ENCODE measurements at regions not wholly inside any gene's neighbourhood (a gene's known extent, or its start where the extent isn't known, plus 50 kb on each side); places are given as distances from the start of the nearest gene placed in this dataset.
"Not testable (repeated sequence)": the region's sequence is repeated elsewhere in the genome, so short reads cannot be mapped to it uniquely, and the experiment has no call there.

DNA sequence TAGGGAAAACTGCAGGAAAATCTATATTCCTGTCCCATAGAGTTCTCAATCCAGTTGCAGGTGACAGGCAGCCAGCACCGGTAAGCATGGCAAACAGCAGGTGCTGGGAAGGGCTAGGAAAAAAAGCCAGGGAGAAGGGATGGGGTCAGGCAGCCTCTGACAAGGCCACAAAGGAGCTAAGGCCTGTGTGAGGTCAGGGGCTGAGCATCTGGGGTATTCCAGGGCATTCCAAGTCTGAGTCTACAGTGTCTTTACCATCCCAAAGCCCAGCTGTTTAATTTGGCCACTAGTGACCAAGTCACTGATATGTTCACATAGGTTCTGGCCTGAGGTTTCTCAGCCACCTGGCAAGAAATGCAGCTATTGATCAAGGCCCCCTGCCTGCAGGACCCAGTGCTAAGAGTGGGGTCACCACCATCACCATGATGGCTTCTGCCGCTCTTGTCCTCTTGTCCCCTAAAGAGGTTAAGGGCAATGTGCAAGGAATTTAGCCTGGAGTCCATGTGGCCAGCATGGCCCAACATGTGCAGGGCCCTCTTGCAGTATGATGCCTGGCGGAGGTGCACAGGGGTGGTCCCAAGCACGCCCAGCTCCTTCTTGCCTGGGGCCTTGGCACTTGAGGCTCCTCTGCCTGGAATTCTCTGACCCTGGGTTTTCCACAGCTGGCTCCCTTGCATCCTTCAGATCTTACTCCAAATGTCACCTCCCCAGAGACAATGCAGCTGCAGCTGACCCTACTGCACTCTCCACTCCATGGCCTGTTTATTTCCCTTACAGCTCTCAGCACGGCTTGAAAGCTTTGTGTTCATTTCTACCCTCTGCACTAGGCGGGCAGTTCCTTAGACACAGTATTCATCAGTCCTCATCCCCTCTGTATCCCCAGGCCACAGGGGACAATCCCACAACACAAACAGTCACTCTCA lies 213.1 kb downstream of the MSX2 start:
- DNase-seq: no peak
- WGBS, 5 donors: 71 to 78% (median 73%) methylated on average over 5 to 6 of the region's 6 CpGs

DNA sequence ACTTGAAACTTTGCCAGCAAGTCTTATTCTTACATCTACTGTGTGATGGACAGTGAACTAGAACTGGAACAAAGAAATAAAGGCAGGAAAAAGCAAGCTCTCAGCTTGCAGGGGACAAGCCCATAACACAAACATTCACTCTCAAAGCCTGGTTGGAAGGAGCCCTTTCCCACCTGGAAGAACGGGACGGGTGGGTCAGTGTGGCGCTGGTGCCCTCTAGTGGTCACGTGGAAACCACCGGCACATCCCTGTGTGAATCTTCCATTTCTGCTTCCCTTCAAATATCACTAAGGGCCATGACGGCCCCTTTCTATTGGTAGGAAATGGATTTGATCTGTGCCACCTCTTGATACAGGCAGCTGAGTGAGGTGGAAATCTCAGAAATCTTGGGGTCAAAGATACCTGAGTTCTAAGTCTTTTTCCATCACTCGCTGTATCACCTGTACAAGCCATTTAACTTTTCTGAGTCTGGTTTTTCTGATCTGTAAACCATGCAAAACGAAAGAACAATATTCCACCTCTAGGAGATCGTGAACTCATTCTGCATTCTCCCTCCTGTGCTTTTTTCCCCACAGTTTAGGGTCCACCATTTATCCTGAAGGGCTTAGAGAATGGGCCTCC lies 211.6 kb downstream of the MSX2 start:
- intact Hi-C loops (cut with DNase I; ENCODE audit: low total_unique reads): no loop called here
- H3K9me3 ChIP-seq: peaks cover 0 to 12% (median 0%) of the 10 kb centered on the region in 4 donors
- H3K4me1 ChIP-seq: peaks cover 0 to 5% (median 0%) of the 10 kb centered on the region in 4 donors
- no peak overlapping the region for H3K4me3 ChIP-seq
- H3K27ac ChIP-seq: no peak overlapping the region
- 17 to 20% (median 18%) methylated on average over 9 of the region's 9 CpGs for WGBS, 5 donors
- peaks cover 0 to 20% (median 0%) of the 10 kb centered on the region in 3 donors for H3K27me3 ChIP-seq
- DNase-seq: peak; percentile 51 to 87
- no peaks in the 10 kb centered on the region for H3K36me3 ChIP-seq
- TF ChIP-seq POLR2AphosphoS5 (IDR thresholded peaks at IDR 0.05): no peak
- TF ChIP-seq, protein P1, sequence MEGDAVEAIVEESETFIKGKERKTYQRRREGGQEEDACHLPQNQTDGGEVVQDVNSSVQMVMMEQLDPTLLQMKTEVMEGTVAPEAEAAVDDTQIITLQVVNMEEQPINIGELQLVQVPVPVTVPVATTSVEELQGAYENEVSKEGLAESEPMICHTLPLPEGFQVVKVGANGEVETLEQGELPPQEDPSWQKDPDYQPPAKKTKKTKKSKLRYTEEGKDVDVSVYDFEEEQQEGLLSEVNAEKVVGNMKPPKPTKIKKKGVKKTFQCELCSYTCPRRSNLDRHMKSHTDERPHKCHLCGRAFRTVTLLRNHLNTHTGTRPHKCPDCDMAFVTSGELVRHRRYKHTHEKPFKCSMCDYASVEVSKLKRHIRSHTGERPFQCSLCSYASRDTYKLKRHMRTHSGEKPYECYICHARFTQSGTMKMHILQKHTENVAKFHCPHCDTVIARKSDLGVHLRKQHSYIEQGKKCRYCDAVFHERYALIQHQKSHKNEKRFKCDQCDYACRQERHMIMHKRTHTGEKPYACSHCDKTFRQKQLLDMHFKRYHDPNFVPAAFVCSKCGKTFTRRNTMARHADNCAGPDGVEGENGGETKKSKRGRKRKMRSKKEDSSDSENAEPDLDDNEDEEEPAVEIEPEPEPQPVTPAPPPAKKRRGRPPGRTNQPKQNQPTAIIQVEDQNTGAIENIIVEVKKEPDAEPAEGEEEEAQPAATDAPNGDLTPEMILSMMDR (IDR thresholded peaks at IDR 0.05): peak in 5 of 7 experiments; percentile 69 to 75 (median 71)

More for the DNA sequence above, 213.1 kb downstream of the MSX2 start:
- Histone ChIP-seq H3K27me3 (peaks cover 0 to 30% (median 0%) of the 10 kb centered on the region in 3 donors), H3K4me3 (no peak overlapping the region), H3K27ac (no peak overlapping the region), H3K9me3 (peaks cover 0 to 12% (median 0%) of the 10 kb centered on the region in 4 donors), H3K36me3 (no peaks in the 10 kb centered on the region), H3K4me1 (peaks cover 0 to 5% (median 0%) of the 10 kb centered on the region in 4 donors)
- intact Hi-C loops (cut with DNase I; ENCODE audit: low total_unique reads): no loop called here
- no peak for TF ChIP-seq EP300 (IDR thresholded peaks at IDR 0.05)
- no peak for TF ChIP-seq POLR2A (IDR thresholded peaks at IDR 0.05)
- TF ChIP-seq, protein P1 (IDR thresholded peaks at IDR 0.05): no peak
- no peak for TF ChIP-seq POLR2AphosphoS5 (IDR thresholded peaks at IDR 0.05)

DNA sequence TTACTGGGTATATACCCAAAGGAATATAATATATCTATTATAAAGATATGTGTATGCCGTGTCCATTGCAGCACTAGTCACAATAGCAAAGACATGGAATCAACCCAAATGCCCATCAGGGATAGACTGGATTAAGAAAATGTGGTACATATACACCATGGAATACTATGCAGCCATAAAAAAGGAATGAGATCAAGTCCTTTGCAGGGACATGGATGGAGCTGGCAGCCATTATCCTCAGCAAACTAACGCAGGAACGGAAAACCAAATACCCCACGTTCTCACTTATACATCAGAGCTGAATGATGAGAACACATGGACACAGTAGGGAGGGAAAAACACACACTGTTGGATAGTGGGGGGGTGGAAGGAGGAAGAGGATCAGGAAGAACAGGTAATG lies 206.7 kb downstream of the MSX2 start:
- H3K4me1 ChIP-seq; DNase-seq; H3K36me3 ChIP-seq; intact Hi-C loops (cut with DNase I; ENCODE audit: low total_unique reads); H3K27me3 ChIP-seq; H3K27ac ChIP-seq; H3K4me3 ChIP-seq: not testable (repeated sequence)
- H3K9me3 ChIP-seq: peaks cover 0 to 12% (median 0%) of the 10 kb centered on the region in 4 donors
- 90 to 97% (median 93%) methylated on average over 4 of the region's 4 CpGs for WGBS, 5 donors

DNA sequence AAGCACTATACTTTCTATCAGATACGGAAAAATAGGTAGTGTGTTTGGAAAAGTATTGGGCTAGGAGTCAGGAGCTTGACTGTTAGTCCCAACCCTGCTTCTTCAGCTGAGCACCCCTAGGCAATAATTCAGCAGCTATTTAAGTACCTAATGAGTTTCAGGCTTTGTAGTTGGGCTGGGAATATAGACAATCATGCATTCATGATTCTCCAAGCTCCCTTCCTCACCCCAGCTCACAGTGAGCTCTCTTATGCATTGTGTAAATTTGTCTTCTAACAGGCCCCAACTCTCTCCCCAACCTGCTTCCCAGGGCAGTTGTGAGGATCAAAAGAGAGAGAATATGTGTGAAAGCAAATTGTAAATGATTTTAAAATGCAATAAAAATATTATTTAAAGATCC lies 201.2 kb downstream of the MSX2 start:
- TF ChIP-seq EP300 (IDR thresholded peaks at IDR 0.05) (no peak), POLR2AphosphoS5 (IDR thresholded peaks at IDR 0.05) (no peak), POLR2A (IDR thresholded peaks at IDR 0.05) (no peak)
- TF ChIP-seq, protein P1 (IDR thresholded peaks at IDR 0.05): no peak
- H3K4me3 ChIP-seq: no peak overlapping the region
- WGBS, 5 donors: 77 to 93% (median 85%) methylated on average over 1 of the region's 1 CpG
- H3K9me3 ChIP-seq: no peaks in the 10 kb centered on the region
- H3K36me3 ChIP-seq: no peaks in the 10 kb centered on the region
- H3K27ac ChIP-seq: no peak overlapping the region
- DNase-seq: no peak
- no peaks in the 10 kb centered on the region for H3K27me3 ChIP-seq
- intact Hi-C loops (cut with DNase I; ENCODE audit: low total_unique reads): no loop called here
- no peaks in the 10 kb centered on the region for H3K4me1 ChIP-seq
